Naive B cell (primary cell): ENCODE measurements at regions not wholly inside any gene's neighbourhood (a gene's known extent, or its start where the extent isn't known, plus 50 kb on each side); places are given as distances from the start of the nearest gene placed in this dataset.
A peak's percentile ranks its signal among the peaks of the same experiment; 100 is the strongest.

Experiments used
- ATAC-seq, 2 donors: fragments of 150-1000 bp; cut with Tn5 transposase; 2 replicates each; pipeline ENCODE4 v1.10.0; 2021; ENCODE audit warnings: low read depth in 2 of 2, mild to moderate bottlenecking in 2 of 2, moderate library complexity in 2 of 2
- DNase-seq: peaks from one replicate; pipeline ENCODE4 v3.0.0; 2022
- H3K27ac Mint-ChIP-seq, 6 donors: one replicate each; pipeline ENCODE4 v1.8.0; 2020 to 2022; ENCODE audit warnings: mild to moderate bottlenecking in 6 of 6, mixed read lengths in 6 of 6, moderate library complexity in 5 of 6, inconsistent platforms in 2 of 6
- H3K27me3 Mint-ChIP-seq, 3 donors: one replicate each; pipeline ENCODE4 v1.8.0; 2021 to 2022; ENCODE audit warnings: mixed read lengths in 3 of 3, mild to moderate bottlenecking in 1 of 3
- H3K36me3 Mint-ChIP-seq, 2 donors: one replicate each; pipeline ENCODE4 v1.8.0; 2020 to 2022; ENCODE audit warnings: mixed read lengths in 2 of 2, inconsistent platforms in 1 of 2, mild to moderate bottlenecking in 1 of 2
- H3K4me1 Mint-ChIP-seq, 3 donors: one replicate each; pipeline ENCODE4 v1.8.0; 2020 to 2022; ENCODE audit warnings: mixed read lengths in 3 of 3, inconsistent platforms in 1 of 3, mild to moderate bottlenecking in 1 of 3, moderate library complexity in 1 of 3
- H3K4me3 Mint-ChIP-seq, 8 donors: one replicate each; pipeline ENCODE4 v1.8.0; 2020 to 2022; ENCODE audit warnings: mild to moderate bottlenecking in 8 of 8, mixed read lengths in 8 of 8, moderate library complexity in 8 of 8, inconsistent platforms in 2 of 8
- H3K9me3 Mint-ChIP-seq, 7 donors: one replicate each; pipeline ENCODE4 v1.8.0; 2020 to 2022; ENCODE audit warnings: mixed read lengths in 7 of 7, mild to moderate bottlenecking in 5 of 7, inconsistent platforms in 2 of 7, moderate library complexity in 1 of 7

DNA sequence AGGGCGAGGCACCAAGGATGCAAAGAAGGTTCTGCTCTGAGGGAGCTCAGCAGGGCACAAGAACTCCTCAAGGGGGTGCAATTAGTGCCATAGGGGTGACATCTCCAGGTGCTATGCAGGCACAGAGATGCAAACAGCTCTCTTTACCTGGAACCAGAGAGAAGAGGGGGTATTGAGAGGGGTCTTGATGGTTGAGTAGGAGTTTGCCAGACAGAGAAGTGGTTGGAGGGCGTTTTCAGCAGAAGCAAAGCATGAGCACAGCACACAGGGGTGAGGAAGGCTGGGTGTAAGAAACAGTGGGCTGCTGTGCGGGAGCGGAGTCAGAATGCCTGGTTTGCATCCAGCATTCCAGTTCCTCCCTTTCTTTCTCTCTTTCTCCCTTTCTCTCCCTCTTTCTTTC lies 81.8 kb upstream of the LHX1 start:
- H3K27me3 Mint-ChIP-seq: peaks cover 5 to 40% (median 37%) of the 10 kb centered on the region in 3 donors
- H3K27ac Mint-ChIP-seq: peak overlapping the region in 1 of 6 donors; percentile 8
- no peaks in the 10 kb centered on the region for H3K9me3 Mint-ChIP-seq
- H3K4me1 Mint-ChIP-seq: peaks cover 0 to 5% (median 0%) of the 10 kb centered on the region in 3 donors
- no peak overlapping the region for H3K4me3 Mint-ChIP-seq
- no peaks in the 10 kb centered on the region for H3K36me3 Mint-ChIP-seq
- DNase-seq: no peak
- no peak for ATAC-seq

DNA sequence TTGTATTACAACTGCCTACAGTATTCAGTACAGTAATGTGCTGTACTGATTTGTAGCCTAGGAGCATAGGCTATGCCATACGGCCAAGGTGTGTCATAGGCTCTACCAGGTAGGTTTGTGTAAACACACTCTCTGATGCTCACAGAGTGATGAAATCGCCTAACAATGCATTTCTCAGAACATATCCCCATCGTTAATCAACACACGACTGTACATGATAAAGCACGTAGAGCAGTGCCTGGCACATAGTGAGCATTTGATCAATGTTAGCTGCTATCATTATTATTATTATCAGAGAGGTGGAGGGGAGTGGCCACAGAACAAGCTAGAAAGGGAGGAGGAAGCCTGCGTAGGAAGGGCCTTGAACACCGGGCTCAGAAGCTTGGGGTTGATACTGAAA lies 81.1 kb upstream of the LHX1 start:
- H3K27me3 Mint-ChIP-seq: peaks cover 3 to 42% (median 41%) of the 10 kb centered on the region in 3 donors

GRCh38 chr17:36856903-36857381 lies 80.3 kb upstream of the LHX1 start:
- Mint-ChIP-seq H3K27me3 (peaks cover 0 to 41% (median 36%) of the 10 kb centered on the region in 3 donors), H3K4me3 (no peak overlapping the region), H3K4me1 (peaks cover 0 to 5% (median 0%) of the 10 kb centered on the region in 3 donors), H3K27ac (peak overlapping the region in 1 of 6 donors; percentile 32), H3K36me3 (no peaks in the 10 kb centered on the region), H3K9me3 (no peaks in the 10 kb centered on the region)
- ATAC-seq (no peak), DNase-seq (no peak)

More for the DNA sequence above, 81.1 kb upstream of the LHX1 start:
- no peak overlapping the region for H3K27ac Mint-ChIP-seq
- peaks cover 0 to 5% (median 0%) of the 10 kb centered on the region in 3 donors for H3K4me1 Mint-ChIP-seq
- H3K9me3 Mint-ChIP-seq: no peaks in the 10 kb centered on the region
- ATAC-seq (no peak), DNase-seq (no peak)
- no peak overlapping the region for H3K4me3 Mint-ChIP-seq
- H3K36me3 Mint-ChIP-seq: no peaks in the 10 kb centered on the region

DNA sequence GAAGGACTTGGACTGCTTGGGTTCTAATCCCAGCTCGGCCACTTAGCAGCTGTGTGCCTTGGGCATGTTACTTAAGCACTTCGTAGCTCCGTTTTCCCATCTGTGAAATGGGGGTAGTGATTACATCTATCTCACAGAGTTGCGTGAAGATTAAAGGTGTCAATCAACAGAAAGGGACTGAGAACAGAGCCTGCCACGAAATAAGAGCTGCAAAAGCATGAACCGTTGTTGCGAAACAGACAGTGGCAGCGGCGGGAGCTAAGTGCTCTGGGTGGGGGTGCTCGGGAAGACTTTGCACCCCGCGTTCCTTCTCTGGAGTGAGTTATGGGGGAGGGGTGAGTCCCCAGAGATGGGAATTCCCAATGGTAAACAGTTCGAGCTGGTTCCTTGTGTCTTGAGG lies 79.6 kb upstream of the LHX1 start:
- Mint-ChIP-seq H3K27me3 (peaks cover 0 to 41% (median 30%) of the 10 kb centered on the region in 3 donors), H3K4me3 (no peak overlapping the region), H3K9me3 (no peaks in the 10 kb centered on the region), H3K27ac (no peak overlapping the region), H3K4me1 (peaks cover 0 to 5% (median 0%) of the 10 kb centered on the region in 3 donors), H3K36me3 (no peaks in the 10 kb centered on the region)
- no peak for DNase-seq
- ATAC-seq: no peak

GRCh38 chr17:36858119-36859002 lies 78.9 kb upstream of the LHX1 start:
- H3K4me3 Mint-ChIP-seq: no peak overlapping the region

GRCh38 chr17:36859003-36859300 lies 78.3 kb upstream of the LHX1 start:
- no peak for ATAC-seq
- H3K4me1 Mint-ChIP-seq: peaks cover 0 to 5% (median 0%) of the 10 kb centered on the region in 3 donors
- no peaks in the 10 kb centered on the region for H3K36me3 Mint-ChIP-seq
- H3K4me3 Mint-ChIP-seq: peak overlapping the region in 1 of 8 donors; percentile 9
- peaks cover 0 to 41% (median 28%) of the 10 kb centered on the region in 3 donors for H3K27me3 Mint-ChIP-seq
- DNase-seq: no peak
- H3K9me3 Mint-ChIP-seq: no peaks in the 10 kb centered on the region
- H3K27ac Mint-ChIP-seq: no peak overlapping the region

More at GRCh38 chr17:36858119-36859002, 78.9 kb upstream of the LHX1 start:
- DNase-seq: no peak
- peaks cover 0 to 5% (median 0%) of the 10 kb centered on the region in 3 donors for H3K4me1 Mint-ChIP-seq
- peaks cover 0 to 41% (median 28%) of the 10 kb centered on the region in 3 donors for H3K27me3 Mint-ChIP-seq
- no peaks in the 10 kb centered on the region for H3K36me3 Mint-ChIP-seq
- H3K9me3 Mint-ChIP-seq: no peaks in the 10 kb centered on the region
- no peak for ATAC-seq
- no peak overlapping the region for H3K27ac Mint-ChIP-seq

DNA sequence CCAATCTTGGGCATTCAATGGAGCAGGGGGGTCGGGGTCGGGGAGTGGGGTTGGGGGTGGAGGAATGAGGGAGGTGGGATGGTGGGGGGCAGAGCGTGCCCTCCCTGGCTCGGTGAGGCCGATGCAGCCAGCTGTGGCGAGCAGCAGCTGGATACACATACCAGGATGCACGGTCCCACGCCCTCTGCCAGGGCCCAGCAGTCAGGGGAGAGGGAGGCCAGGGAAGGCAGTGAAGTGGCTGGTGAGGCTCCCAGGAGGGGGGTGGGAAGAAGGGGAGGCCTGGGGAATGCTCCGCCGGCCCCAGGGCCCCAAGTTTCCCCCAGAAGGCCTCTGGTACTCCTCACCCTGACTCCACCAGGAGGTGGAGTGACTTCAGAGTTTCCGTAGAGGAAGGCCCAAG lies 77.6 kb upstream of the LHX1 start:
- H3K27me3 Mint-ChIP-seq: peaks cover 0 to 43% (median 30%) of the 10 kb centered on the region in 3 donors
- no peak overlapping the region for H3K27ac Mint-ChIP-seq
- no peak overlapping the region for H3K4me3 Mint-ChIP-seq
- ATAC-seq (no peak), DNase-seq (no peak)
- peaks cover 0 to 5% (median 0%) of the 10 kb centered on the region in 3 donors for H3K4me1 Mint-ChIP-seq
- no peaks in the 10 kb centered on the region for H3K9me3 Mint-ChIP-seq
- H3K36me3 Mint-ChIP-seq: no peaks in the 10 kb centered on the region

DNA sequence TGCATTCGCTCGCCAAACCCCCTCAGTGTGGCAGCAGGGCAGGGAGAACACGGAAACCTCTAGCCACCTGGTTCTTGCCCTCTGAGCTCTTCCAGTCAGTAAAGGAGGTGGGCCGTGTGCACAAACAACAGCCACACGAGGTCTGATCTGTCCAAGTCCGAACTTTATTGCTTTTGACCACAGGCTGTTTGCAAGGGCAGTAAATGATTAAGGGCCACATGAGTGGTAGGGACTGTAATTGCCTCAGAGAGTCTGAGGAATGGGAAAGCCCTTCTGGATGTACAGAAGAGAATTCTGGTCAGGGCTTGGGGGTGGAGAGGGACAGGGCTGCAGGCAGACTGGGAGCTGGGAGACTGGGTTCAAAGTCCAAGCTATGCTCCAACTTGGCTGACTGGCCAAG lies 75.7 kb upstream of the LHX1 start:
- Mint-ChIP-seq H3K4me3 (peak overlapping the region in 1 of 8 donors; percentile 57), H3K27me3 (peaks cover 5 to 44% (median 44%) of the 10 kb centered on the region in 3 donors), H3K4me1 (no peaks in the 10 kb centered on the region), H3K36me3 (no peaks in the 10 kb centered on the region), H3K9me3 (peaks cover 0 to 1% (median 0%) of the 10 kb centered on the region in 7 donors), H3K27ac (no peak overlapping the region)
- DNase-seq (no peak), ATAC-seq (no peak)

- H3K9me3 Mint-ChIP-seq: peaks cover 0 to 1% (median 0%) of the 10 kb centered on the region in 7 donors
- peaks cover 7 to 46% (median 39%) of the 10 kb centered on the region in 3 donors for H3K27me3 Mint-ChIP-seq
- DNase-seq (no peak), ATAC-seq (no peak)
- no peaks in the 10 kb centered on the region for H3K36me3 Mint-ChIP-seq
- H3K4me1 Mint-ChIP-seq: no peaks in the 10 kb centered on the region
- H3K27ac Mint-ChIP-seq: no peak overlapping the region
- H3K4me3 Mint-ChIP-seq: no peak overlapping the region
These were observed 75.0 kb upstream of the LHX1 start for GRCh38 chr17:36862116-36862920.

DNA sequence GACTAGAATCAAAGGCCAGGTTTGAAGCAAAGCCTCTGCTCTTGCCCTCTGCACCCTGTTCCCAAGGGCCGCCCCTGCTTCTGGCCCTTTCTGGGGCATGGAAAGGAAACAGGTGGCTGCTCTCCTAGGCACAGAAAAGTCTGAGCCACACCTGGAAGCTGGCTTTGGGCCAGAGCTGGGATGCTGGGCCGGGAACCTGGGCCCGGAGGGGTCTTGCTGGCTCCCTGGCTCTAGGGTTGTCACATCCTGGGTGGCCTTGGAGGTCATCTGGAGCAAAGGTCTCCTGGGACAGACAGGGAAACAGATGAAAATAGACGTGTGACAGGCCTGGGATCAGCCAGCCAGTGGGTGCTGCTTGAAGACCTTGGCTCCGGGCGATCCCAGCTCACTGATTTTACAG lies 74.1 kb upstream of the LHX1 start:
- ATAC-seq: no peak

GRCh38 chr17:36863676-36864612 lies 73.3 kb upstream of the LHX1 start:
- peaks cover 12 to 48% (median 41%) of the 10 kb centered on the region in 3 donors for H3K27me3 Mint-ChIP-seq
- no peak overlapping the region for H3K4me3 Mint-ChIP-seq
- peaks cover 0 to 1% (median 0%) of the 10 kb centered on the region in 7 donors for H3K9me3 Mint-ChIP-seq
- ATAC-seq (no peak), DNase-seq (no peak)
- no peaks in the 10 kb centered on the region for H3K36me3 Mint-ChIP-seq
- H3K4me1 Mint-ChIP-seq: no peaks in the 10 kb centered on the region
- H3K27ac Mint-ChIP-seq: no peak overlapping the region

More for the DNA sequence above, 74.1 kb upstream of the LHX1 start:
- Mint-ChIP-seq H3K27me3 (peaks cover 10 to 46% (median 40%) of the 10 kb centered on the region in 3 donors), H3K36me3 (no peaks in the 10 kb centered on the region), H3K9me3 (peaks cover 0 to 1% (median 0%) of the 10 kb centered on the region in 7 donors), H3K4me3 (no peak overlapping the region), H3K4me1 (no peaks in the 10 kb centered on the region), H3K27ac (no peak overlapping the region)
- no peak for DNase-seq

DNA sequence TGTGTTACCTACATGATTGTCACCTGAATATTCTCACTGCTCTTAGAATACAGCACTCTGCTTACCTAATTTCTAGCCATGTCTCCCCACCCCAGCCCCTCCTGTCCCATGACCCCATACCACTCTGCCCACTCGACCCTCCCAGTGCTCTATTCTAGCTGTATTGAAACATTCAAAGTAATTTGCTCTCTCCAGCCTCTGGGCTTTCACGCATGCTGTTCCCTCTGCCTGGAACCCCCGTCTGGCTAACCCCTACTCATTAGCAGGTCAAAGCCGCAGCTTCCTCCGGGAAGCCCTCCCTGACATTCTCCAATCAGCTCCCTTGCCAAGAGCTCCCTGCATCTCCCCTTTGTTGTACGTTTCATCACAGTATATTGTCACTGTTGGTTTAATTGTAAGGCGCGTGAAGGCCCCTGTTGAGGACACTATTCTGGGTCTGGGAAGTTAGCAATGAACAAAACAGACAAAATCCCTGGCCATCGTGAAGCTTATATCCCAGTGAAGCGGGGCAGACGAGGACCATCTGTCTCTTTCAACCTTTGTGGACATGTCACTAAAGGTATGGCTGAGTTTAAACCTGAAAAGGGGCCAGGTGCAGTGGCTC lies 72.3 kb upstream of the LHX1 start:
- no peak overlapping the region for H3K27ac Mint-ChIP-seq
- DNase-seq: no peak
- H3K4me3 Mint-ChIP-seq: no peak overlapping the region
- no peaks in the 10 kb centered on the region for H3K36me3 Mint-ChIP-seq
- ATAC-seq: no peak
- H3K9me3 Mint-ChIP-seq: peaks cover 0 to 1% (median 0%) of the 10 kb centered on the region in 7 donors
- peaks cover 15 to 52% (median 46%) of the 10 kb centered on the region in 3 donors for H3K27me3 Mint-ChIP-seq
- no peaks in the 10 kb centered on the region for H3K4me1 Mint-ChIP-seq
